Endodermal cell (in vitro differentiated cells): ENCODE measurements at regions not wholly inside any gene's neighbourhood (a gene's known extent, or its start where the extent isn't known, plus 50 kb on each side); places are given as distances from the start of the nearest gene placed in this dataset.

Experiments
- DNase-seq: peaks from one replicate; pipeline ENCODE4 v3.0.0-alpha.2; 2017
- H3K27ac ChIP-seq: 2 replicates; pipeline ENCODE4 v1.5.1; 2013; ENCODE audit warnings: mild to moderate bottlenecking, low read depth, low read length, moderate library complexity
- H3K27me3 ChIP-seq: 2 replicates; pipeline ENCODE4 v1.6.1; 2013; ENCODE audit warnings: mild to moderate bottlenecking, low read length, moderate library complexity; ENCODE audit not compliant: insufficient read depth, control insufficient read depth, poor library complexity, severe bottlenecking
- H3K36me3 ChIP-seq: 2 replicates; pipeline ENCODE4 v1.7.0; 2013; ENCODE audit warnings: mild to moderate bottlenecking, low read length, moderate library complexity; ENCODE audit not compliant: control insufficient read depth, insufficient read depth
- H3K4me1 ChIP-seq: one replicate; pipeline ENCODE4 v1.7.0; 2013; ENCODE audit warnings: low read length; ENCODE audit not compliant: control insufficient read depth, insufficient read depth
- H3K4me3 ChIP-seq: 2 replicates; pipeline ENCODE4 v1.5.1; 2013; ENCODE audit warnings: mild to moderate bottlenecking, low read length, moderate library complexity
- H3K9ac ChIP-seq: 2 replicates; pipeline ENCODE4 v1.6.1; 2013; ENCODE audit warnings: mild to moderate bottlenecking, low read length, moderate library complexity; ENCODE audit not compliant: poor library complexity, severe bottlenecking; ENCODE audit errors: extremely low read depth
- H3K9me3 ChIP-seq: 2 replicates; pipeline ENCODE4 v1.6.1; 2013; ENCODE audit warnings: mild to moderate bottlenecking, low read length, moderate library complexity; ENCODE audit not compliant: control insufficient read depth
- H3K27ac Mint-ChIP-seq: 2 replicates; pipeline ENCODE4 v1.8.0; 2020; ENCODE audit warnings: mixed read lengths
- H3K27me3 Mint-ChIP-seq: 2 replicates; pipeline ENCODE4 v1.8.0; 2021; ENCODE audit warnings: mild to moderate bottlenecking, mixed read lengths; ENCODE audit not compliant: insufficient read depth
- H3K36me3 Mint-ChIP-seq: 2 replicates; pipeline ENCODE4 v1.8.0; 2020; ENCODE audit warnings: low read depth, mixed read lengths
- H3K4me1 Mint-ChIP-seq: 2 replicates; pipeline ENCODE4 v1.8.0; 2020; ENCODE audit warnings: mixed read lengths
- H3K4me3 Mint-ChIP-seq: 2 replicates; pipeline ENCODE4 v1.8.0; 2020; ENCODE audit warnings: mild to moderate bottlenecking, moderate library complexity, mixed read lengths
- H3K9me3 Mint-ChIP-seq: 2 replicates; pipeline ENCODE4 v1.8.0; 2020; ENCODE audit warnings: mild to moderate bottlenecking, mixed read lengths
- CTCF ChIP-seq: fragments of 200-600 bp; sonication (generic); conservative IDR thresholded peaks from 2 replicates; pipeline ENCODE4 v1.5.0; 2021; ENCODE audit warnings: antibody characterized with exemption, mild to moderate bottlenecking
- WGBS, 2 experiments: methylation state at CpG; one replicate each; pipeline versions ENCODE4 v1.1.5 to v1.1.7; 2013; ENCODE audit warnings: missing lambda C conversion rate in 2 of 2, mixed read lengths in 1 of 2; ENCODE audit not compliant: insufficient coverage in 1 of 2, insufficient read length in 1 of 2; 5-methylcytosine and 5-hydroxymethylcytosine counted together

- Mint-ChIP-seq H3K27me3 (peaks cover 4% of the 10 kb centered on the region), H3K27ac (no peak overlapping the region), H3K4me1 (no peaks in the 10 kb centered on the region), H3K4me3 (no peak overlapping the region), H3K9me3 (no peaks in the 10 kb centered on the region), H3K36me3 (no peaks in the 10 kb centered on the region)
- Histone ChIP-seq H3K4me1 (no peaks in the 10 kb centered on the region), H3K9me3 (no peaks in the 10 kb centered on the region), H3K27me3 (no peaks in the 10 kb centered on the region), H3K9ac (no peak overlapping the region), H3K4me3 (no peak overlapping the region), H3K27ac (no peak overlapping the region), H3K36me3 (no peaks in the 10 kb centered on the region)
- DNase-seq = no peak
- TF ChIP-seq CTCF = no peak
- WGBS, 2 experiments = 93 to 100% methylated on average over 2 to 4 of the region's 4 CpGs
Measured at GRCh38 chr7:47032536-47032908, 549.4 kb downstream of the TNS3 start.

DNA sequence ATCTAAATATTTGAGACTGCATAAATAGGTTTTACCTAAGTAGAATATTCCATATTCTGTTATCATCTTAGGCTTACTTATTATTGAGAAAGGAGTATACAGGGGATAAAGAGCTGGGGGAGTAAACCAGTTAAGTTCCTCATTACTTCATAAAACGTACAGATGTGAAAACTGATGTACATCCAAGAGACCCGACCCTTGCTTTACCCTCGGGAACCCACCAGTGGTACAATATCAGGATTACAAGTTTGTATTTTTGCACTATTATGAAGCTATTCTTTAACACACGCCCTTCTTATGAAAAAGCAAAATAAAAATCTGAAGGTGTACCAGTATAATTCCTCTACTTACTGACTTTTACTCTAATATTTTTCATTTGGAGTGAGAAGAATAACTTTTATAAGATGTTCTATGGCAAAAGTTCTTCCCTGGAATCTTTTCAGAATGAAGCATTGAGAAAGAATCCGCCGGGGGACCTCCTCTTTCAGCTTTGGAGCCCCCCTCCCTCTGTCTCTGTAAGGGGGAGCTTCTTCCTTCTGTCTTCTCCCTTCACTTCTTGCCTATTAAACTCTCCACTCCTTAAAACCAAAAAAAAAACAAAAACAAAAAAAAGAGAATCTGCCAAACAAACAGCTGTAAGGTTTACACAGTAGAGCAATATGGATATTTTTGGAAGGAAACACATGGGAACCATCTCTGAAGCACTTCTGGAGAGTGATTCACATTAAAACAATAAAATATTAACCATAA is 550.0 kb downstream of the TNS3 start:
- Histone ChIP-seq H3K9me3 (no peaks in the 10 kb centered on the region), H3K4me1 (no peaks in the 10 kb centered on the region), H3K36me3 (no peaks in the 10 kb centered on the region), H3K4me3 (no peak overlapping the region), H3K27ac (no peak overlapping the region), H3K27me3 (no peaks in the 10 kb centered on the region), H3K9ac (no peak overlapping the region)
- Mint-ChIP-seq H3K4me3 (no peak overlapping the region), H3K27me3 (peaks cover 6% of the 10 kb centered on the region), H3K27ac (no peak overlapping the region), H3K9me3 (no peaks in the 10 kb centered on the region), H3K4me1 (no peaks in the 10 kb centered on the region), H3K36me3 (no peaks in the 10 kb centered on the region)
- 91 to 94% methylated on average over 3 to 6 of the region's 6 CpGs for WGBS, 2 experiments
- no peak for DNase-seq
- no peak for TF ChIP-seq CTCF

DNA sequence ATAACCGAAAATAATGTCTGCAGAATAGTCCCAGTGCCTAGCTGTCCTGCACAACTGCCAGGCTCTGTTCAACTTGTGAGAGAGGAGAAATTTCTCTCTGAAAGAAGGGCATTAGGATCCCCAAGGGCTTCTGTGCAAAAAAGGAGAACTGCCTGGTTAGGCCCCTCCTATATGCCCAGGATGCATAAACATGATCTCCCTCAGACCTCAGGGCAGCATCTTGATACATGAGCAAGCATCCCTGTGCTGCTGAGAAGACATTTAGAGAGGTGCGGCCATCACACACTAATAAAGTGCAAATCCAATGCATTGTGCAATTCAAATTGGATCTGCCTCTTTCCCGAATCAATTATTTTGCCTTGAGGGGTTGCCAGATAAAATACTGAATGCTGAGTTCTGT is 553.6 kb downstream of the TNS3 start:
- Histone ChIP-seq H3K9me3 (peaks cover 1% of the 10 kb centered on the region), H3K9ac (no peak overlapping the region), H3K27ac (no peak overlapping the region), H3K4me3 (no peak overlapping the region), H3K27me3 (no peaks in the 10 kb centered on the region), H3K36me3 (no peaks in the 10 kb centered on the region), H3K4me1 (no peaks in the 10 kb centered on the region)
- Mint-ChIP-seq H3K4me1 (no peaks in the 10 kb centered on the region), H3K27me3 (peaks cover 8% of the 10 kb centered on the region), H3K27ac (no peak overlapping the region), H3K36me3 (no peaks in the 10 kb centered on the region), H3K9me3 (no peaks in the 10 kb centered on the region), H3K4me3 (no peak overlapping the region)
- no peak for DNase-seq
- WGBS, 2 experiments = 89 to 93% methylated on average over 3 of the region's 3 CpGs
- no peak for TF ChIP-seq CTCF
